Activated gamma-delta T cell treated with anti-CD3 and anti-CD28 coated beads, Interleukin-2, amount 50 U/mL, for 16 hours (primary cell): ENCODE measurements at regions not wholly inside any gene's neighbourhood (a gene's known extent, or its start where the extent isn't known, plus 50 kb on each side); places are given as distances from the start of the nearest gene placed in this dataset.
"Not testable (repeated sequence)": the region's sequence is repeated elsewhere in the genome, so short reads cannot be mapped to it uniquely, and the experiment has no call there.

Experiments used
- DNase-seq: peaks from one replicate; pipeline ENCODE4 v3.0.0-alpha.2; 2020; ENCODE audit warnings: low read depth

GRCh38 chr5:42989190-42989589, 50.9 kb downstream of the ANXA2R start:
- no peak for DNase-seq

GRCh38 chr5:42988568-42988967, 51.6 kb downstream of the ANXA2R start:
- DNase-seq, result no peak

- DNase-seq, result no peak
Observed at GRCh38 chr5:42985129-42986037, 54.7 kb downstream of the ANXA2R start.

- DNase-seq, result no peak
Observed at GRCh38 chr5:42984307-42984706, 55.8 kb downstream of the ANXA2R start.

GRCh38 chr5:42982107-42982622, 58.0 kb downstream of the ANXA2R start:
- no peak for DNase-seq

GRCh38 chr5:42981417-42982106, 58.6 kb downstream of the ANXA2R start:
- not testable (repeated sequence) for DNase-seq

- DNase-seq, result not testable (repeated sequence)
Observed at GRCh38 chr5:42981015-42981414, 59.1 kb downstream of the ANXA2R start.

GRCh38 chr5:42980391-42980790, 59.7 kb downstream of the ANXA2R start:
- not testable (repeated sequence) for DNase-seq

GRCh38 chr5:42979242-42979641, 60.9 kb downstream of the ANXA2R start:
- not testable (repeated sequence) for DNase-seq

GRCh38 chr5:42974536-42974935, 65.6 kb downstream of the ANXA2R start:
- no peak for DNase-seq

GRCh38 chr5:42970636-42971559, 69.2 kb downstream of the ANXA2R start:
- no peak for DNase-seq

- DNase-seq, result no peak
Observed at GRCh38 chr5:42965934-42966333, 74.2 kb downstream of the ANXA2R start.

- no peak for DNase-seq
Observed at GRCh38 chr5:42963412-42963811, 76.7 kb downstream of the ANXA2R start.

GRCh38 chr5:42962124-42962523, 78.0 kb downstream of the ANXA2R start:
- no peak for DNase-seq

GRCh38 chr5:42960506-42960905, 79.6 kb downstream of the ANXA2R start:
- DNase-seq, result no peak

GRCh38 chr5:42956551-42956950, 83.6 kb downstream of the ANXA2R start:
- no peak for DNase-seq

- DNase-seq, result no peak
Observed at GRCh38 chr5:42953041-42953440, 87.1 kb downstream of the ANXA2R start.

- DNase-seq, result no peak
Observed at GRCh38 chr5:42952578-42952974, 87.5 kb downstream of the ANXA2R start.

GRCh38 chr5:42951293-42951840, 88.8 kb downstream of the ANXA2R start:
- DNase-seq, result peak; percentile 54

GRCh38 chr5:42950456-42951292, 89.4 kb downstream of the ANXA2R start:
- DNase-seq, result peak; percentile 56

GRCh38 chr5:42950116-42950455, 90.0 kb downstream of the ANXA2R start:
- DNase-seq, result no peak
